ENCODE measurements at regions not wholly inside any gene's neighbourhood (a gene's known extent, or its start where the extent isn't known, plus 50 kb on each side); places are given as distances from the start of the nearest gene placed in this dataset.

- Histone ChIP-seq H3K36me3 (no peaks in the 10 kb centered on the region), H3K27me3 (no peaks in the 10 kb centered on the region), H3K9me3 (peaks cover 0 to 5% (median 0%) of the 10 kb centered on the region in 4 donors), H3K27ac (no peak overlapping the region), H3K4me3 (no peak overlapping the region), H3K4me1 (no peaks in the 10 kb centered on the region)
- TF ChIP-seq, protein P1, sequence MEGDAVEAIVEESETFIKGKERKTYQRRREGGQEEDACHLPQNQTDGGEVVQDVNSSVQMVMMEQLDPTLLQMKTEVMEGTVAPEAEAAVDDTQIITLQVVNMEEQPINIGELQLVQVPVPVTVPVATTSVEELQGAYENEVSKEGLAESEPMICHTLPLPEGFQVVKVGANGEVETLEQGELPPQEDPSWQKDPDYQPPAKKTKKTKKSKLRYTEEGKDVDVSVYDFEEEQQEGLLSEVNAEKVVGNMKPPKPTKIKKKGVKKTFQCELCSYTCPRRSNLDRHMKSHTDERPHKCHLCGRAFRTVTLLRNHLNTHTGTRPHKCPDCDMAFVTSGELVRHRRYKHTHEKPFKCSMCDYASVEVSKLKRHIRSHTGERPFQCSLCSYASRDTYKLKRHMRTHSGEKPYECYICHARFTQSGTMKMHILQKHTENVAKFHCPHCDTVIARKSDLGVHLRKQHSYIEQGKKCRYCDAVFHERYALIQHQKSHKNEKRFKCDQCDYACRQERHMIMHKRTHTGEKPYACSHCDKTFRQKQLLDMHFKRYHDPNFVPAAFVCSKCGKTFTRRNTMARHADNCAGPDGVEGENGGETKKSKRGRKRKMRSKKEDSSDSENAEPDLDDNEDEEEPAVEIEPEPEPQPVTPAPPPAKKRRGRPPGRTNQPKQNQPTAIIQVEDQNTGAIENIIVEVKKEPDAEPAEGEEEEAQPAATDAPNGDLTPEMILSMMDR (IDR thresholded peaks at IDR 0.05), result no peak
- DNase-seq, result no peak
- WGBS, 5 donors, result 41 to 78% (median 70%) methylated on average over 3 of the region's 3 CpGs
- intact Hi-C loops (cut with DNase I; ENCODE audit: low total_unique reads), result no loop called here
Observed at GRCh38 chrX:125533352-125533751, 213.7 kb downstream of the TEX13C start.

DNA sequence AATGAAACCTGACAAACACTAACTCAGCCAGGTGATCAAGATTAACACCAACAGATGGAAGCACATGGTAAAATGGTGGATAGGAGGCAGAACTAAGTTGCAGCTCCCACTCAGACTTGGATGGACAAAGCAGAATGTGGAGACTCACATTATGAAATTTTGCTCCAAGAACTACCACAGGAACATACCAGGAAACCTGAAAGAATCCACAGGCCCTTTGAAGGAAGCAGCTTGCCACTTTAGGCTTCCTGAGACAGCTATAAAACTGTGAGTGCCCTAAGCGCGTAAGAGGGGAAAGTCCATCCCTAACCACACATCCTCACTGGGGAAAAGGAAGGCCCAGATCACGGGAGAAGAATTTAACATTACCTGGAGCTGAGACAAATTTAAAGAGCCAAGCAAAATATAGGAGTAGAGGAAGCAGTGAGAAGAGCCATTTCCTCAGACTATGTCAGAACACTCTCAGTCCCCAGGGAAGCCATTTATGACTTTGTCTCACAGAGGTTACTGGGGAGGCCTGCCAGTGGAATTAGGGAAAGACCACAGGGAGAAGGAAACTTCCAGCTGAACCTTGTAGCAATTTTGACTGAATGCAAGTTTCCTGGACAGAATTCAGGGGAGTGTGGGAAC lies 224.5 kb downstream of the TEX13C start:
- Histone ChIP-seq H3K27ac (no peak overlapping the region), H3K36me3 (no peaks in the 10 kb centered on the region), H3K9me3 (peaks cover 0 to 14% (median 8%) of the 10 kb centered on the region in 4 donors), H3K4me1 (no peaks in the 10 kb centered on the region), H3K27me3 (no peaks in the 10 kb centered on the region), H3K4me3 (no peak overlapping the region)
- TF ChIP-seq, protein P1 (IDR thresholded peaks at IDR 0.05), result no peak
- TF ChIP-seq POLR2A (IDR thresholded peaks at IDR 0.05) (no peak), POLR2AphosphoS5 (IDR thresholded peaks at IDR 0.05) (no peak), EP300 (IDR thresholded peaks at IDR 0.05) (no peak)
- DNase-seq, result no peak
- WGBS, 5 donors, result 47 to 83% (median 66%) methylated on average over 1 to 3 of the region's 3 CpGs
- intact Hi-C loops (cut with DNase I; ENCODE audit: low total_unique reads), result no loop called here

DNA sequence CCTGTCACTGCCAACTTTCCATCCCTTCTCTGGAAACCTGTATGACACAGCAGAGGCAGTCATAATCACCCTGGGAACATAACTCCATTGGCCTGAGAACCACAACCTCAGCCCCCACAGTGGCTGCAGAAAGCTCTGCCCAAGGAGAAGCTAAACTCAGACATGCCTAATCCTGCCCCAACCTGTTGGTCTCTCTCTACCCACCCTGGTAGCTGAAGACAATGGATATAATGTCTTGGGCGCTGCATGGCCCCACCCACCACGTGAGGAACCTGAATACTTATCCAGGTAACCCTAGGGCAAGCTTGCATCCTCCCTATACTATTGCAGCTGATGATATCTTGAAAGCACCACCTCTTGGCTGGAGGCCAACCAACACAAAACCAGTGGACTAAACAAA lies 225.2 kb downstream of the TEX13C start:
- Histone ChIP-seq H3K27me3 (no peaks in the 10 kb centered on the region), H3K36me3 (no peaks in the 10 kb centered on the region), H3K4me3 (no peak overlapping the region), H3K27ac (no peak overlapping the region), H3K4me1 (no peaks in the 10 kb centered on the region), H3K9me3 (peaks cover 0 to 14% (median 8%) of the 10 kb centered on the region in 4 donors)
- intact Hi-C loops (cut with DNase I; ENCODE audit: low total_unique reads), result no loop called here
- TF ChIP-seq EP300 (IDR thresholded peaks at IDR 0.05) (no peak), POLR2A (IDR thresholded peaks at IDR 0.05) (no peak), POLR2AphosphoS5 (IDR thresholded peaks at IDR 0.05) (no peak)
- TF ChIP-seq, protein P1 (IDR thresholded peaks at IDR 0.05), result no peak
- 28 to 42% (median 37%) methylated on average over 2 of the region's 2 CpGs; no CpG with 5 or more reads in 1 of the 5 donors for WGBS, 5 donors
- no peak for DNase-seq

DNA sequence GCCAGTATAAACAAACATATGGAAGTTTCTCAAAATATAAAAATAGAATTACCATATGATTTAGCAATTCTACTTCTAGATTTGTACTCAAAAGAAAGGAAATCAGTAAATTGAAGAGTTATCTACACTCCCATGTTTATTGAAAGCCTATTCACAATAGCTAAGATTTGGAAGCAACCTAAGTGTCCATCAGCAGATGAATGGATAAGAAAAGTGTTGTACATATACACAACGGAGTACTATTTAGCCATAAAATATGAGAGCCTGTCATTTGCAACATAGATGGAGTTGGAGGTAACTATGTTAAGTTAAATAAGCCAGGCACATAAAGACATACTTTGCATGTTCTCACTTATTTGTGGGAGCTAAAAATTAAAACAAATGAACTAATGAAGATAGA lies 257.8 kb downstream of the TEX13C start:
- no peak for TF ChIP-seq POLR2A (IDR thresholded peaks at IDR 0.05)
- TF ChIP-seq EP300 (IDR thresholded peaks at IDR 0.05), result no peak
- TF ChIP-seq POLR2AphosphoS5 (IDR thresholded peaks at IDR 0.05), result no peak
- TF ChIP-seq, protein P1 (IDR thresholded peaks at IDR 0.05), result no peak
- DNase-seq, result no peak
- no peaks in the 10 kb centered on the region for H3K9me3 ChIP-seq
- no peak overlapping the region for H3K27ac ChIP-seq
- H3K4me3 ChIP-seq, result no peak overlapping the region
- no peaks in the 10 kb centered on the region for H3K4me1 ChIP-seq
- no peaks in the 10 kb centered on the region for H3K36me3 ChIP-seq
- WGBS, 5 donors, result 40 to 68% (median 63%) methylated on average over 1 of the region's 1 CpG
- H3K27me3 ChIP-seq, result no peaks in the 10 kb centered on the region
- intact Hi-C loops (cut with DNase I; ENCODE audit: low total_unique reads), result no loop called here
